ENCODE measurements at regions not wholly inside any gene's neighbourhood (a gene's known extent, or its start where the extent isn't known, plus 50 kb on each side); places are given as distances from the start of the nearest gene placed in this dataset.

- DNase-seq = no peak
Observed at GRCh38 chr7:26101361-26102151, 50.4 kb upstream of the NFE2L3 start.

- no peak for DNase-seq
Observed at GRCh38 chr7:26102176-26102575, 49.8 kb upstream of the NFE2L3 start.

Measured in NCI-H748 treated with DMSO at 0.1 percent for 48 hours (cell line).